SW 1271 (cell line): ENCODE measurements at regions not wholly inside any gene's neighbourhood (a gene's known extent, or its start where the extent isn't known, plus 50 kb on each side); places are given as distances from the start of the nearest gene placed in this dataset.
A peak's percentile ranks its signal among the peaks of the same experiment; 100 is the strongest.

Experiments
- DNase-seq, 2 experiments: peaks; one replicate each; lab custom pipeline; 2025; lab: John Stamatoyannopoulos, UW

DNA sequence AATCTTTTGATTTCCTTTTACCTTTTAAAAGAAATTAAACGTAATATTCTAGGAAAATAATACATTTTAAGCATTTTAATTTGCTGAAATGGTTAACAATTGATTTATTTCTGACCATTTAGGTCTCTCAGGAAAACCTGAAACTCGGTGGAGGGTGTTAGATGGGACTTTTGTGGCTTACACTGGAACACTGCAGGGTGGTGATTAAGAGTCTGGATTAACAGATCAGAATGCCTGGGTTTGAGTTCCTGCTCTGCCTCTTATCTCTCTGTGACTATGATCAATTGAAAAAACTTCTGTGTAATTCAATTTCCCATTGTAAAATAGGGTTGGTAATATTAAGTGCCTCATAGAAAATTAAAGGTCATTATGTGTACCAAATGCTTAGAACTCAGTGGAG lies 168.7 kb downstream of the UBE2E3 start:
- no peak for DNase-seq

DNA sequence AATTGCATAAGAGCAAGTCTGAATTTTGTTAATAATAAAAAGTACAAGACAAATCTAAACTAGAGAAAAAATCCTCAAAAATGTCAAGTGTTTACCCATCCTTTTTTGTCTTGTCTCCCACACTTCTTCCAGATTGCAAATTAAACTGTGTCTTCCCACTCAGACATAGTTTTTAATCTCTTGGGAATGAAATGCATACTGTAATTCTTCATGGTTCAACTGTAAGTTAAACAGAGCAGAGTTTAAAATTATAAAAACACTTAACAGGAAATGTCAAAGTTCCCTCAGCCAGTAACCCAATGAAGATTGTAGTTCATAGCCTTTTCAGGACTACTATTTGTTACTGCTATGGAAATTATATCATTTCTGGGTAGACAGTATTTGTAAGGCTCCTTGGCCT lies 171.8 kb downstream of the UBE2E3 start:
- DNase-seq: no peak

DNA sequence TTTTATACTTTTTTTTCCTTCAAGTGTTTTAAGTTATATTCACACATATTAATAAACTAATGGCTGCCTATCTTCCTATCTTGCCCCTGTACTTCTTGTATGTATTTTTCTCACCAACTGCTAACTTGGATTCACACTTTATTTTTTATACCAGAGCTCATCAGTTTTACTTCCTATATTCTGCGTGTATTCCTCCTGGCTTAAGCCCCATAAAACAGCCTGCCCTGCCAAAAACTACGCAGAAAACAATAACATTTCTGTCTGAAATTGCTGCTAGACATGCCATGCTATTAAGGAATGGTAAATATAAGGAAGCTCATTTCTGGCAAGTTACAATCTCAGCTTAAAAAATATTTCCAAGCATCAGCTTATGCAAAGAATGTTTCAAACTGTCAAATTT lies 172.3 kb downstream of the UBE2E3 start:
- DNase-seq: no peak

DNA sequence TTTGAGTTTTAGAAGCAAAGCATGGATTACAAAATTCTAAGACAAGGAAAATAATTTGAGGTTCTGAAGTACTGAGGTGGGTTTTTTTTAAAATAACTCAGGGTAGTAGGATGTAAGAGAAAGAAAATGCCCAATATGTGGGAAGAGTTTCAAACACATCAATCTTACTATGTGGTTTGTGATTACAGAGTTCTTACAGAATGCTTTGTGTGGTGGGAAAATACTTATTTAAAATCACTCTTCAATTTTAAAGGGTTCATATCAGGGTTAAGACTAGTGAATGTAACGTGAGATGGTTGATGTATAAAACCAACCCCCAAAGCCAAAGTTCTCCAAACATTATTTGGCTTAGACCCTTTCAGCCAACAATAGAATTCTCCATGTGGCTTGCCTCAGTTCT lies 173.5 kb downstream of the UBE2E3 start:
- no peak for DNase-seq

DNA sequence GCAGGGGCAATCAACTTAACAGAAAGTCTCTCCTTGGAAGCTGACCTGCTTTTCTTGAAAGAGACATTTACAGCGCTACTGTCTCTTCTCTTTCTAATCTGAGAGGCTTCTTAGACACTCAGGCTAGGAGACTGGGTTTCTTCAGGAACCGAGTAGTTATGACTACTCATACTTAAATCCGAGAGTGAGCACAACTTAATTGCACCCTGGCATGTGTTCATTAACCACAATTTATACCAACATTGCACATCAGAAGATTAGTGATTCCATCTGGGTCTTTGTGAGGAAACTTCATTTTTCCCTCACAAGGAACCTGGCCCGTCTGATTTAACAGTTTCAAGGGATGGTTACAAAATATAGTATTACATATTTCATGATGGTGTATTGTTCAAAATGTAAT lies 176.9 kb downstream of the UBE2E3 start:
- DNase-seq: no peak

DNA sequence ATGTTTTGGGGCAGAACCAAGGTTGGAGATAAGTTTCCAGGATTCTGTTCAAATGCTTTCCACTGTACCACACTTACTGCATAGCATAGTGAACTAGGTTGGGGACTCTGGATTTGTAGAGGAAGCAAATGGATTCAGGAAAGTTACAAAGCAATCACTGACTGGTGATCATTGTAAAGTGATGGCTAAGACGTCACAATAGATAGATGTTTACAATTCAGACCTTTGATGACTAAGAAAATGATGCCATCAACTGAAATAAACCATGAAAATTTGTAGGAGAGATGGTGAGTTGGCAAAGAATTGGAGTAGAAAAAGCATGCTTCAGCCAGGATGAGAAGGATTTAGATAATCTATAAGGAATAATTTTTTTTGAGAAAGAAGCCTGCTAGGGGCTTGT lies 178.0 kb downstream of the UBE2E3 start:
- no peak for DNase-seq

DNA sequence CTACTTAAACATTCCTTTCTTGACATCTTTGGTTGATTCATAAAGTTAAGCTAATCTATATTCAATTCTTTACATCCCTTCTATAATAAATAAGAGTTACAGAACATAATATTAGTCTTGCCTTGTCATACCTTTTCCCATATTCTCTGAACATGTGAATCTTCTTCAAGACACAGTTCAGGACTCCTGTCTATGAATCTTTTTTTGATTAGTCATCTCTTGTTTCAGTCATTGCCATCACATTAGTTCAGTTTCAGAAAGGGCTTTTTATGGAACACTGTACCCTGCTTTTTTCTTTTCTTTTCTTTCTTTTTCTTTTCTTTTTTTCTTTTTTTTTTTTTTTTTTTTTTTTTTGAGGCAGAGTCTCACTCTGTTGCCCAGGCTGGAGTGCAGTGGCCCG lies 181.2 kb downstream of the UBE2E3 start:
- no peak for DNase-seq

DNA sequence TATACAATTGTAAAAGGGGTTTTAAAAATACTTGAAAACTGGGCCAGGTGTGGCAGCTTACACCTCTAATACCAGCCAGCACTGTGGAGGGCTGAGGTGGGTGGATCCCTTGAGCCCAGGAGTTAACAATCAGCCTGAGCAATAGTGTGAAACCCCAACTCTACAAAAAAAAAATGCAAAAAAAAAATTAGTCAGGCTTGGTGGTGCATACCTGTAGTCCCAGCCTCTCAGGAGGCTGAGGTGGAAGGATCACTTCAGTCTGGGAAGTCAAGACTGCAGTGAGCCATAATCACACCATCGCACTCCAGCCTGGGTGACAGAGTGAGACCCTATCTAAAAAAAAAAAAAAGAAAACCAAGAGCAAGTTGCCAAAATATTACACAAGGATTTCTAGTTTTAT lies 182.7 kb downstream of the UBE2E3 start:
- DNase-seq: no peak

DNA sequence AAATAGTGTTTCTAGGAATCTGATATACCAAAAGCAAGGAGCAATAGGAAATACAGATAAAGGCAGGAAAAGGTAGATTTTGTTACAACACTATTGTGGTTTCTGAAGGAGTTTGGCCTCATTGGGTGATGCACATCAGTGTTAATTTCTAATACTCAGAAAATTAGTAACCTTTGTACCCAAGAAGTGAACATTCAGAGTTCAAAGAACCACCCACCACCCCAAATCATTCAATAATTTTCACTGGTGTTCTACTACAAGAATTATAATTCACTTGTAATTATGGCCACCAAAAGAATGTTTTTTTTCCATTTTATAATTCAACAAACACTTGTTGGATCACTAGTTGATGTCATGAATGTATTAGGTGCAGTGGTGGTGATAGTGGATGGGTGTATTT lies 183.3 kb downstream of the UBE2E3 start:
- DNase-seq: no peak

DNA sequence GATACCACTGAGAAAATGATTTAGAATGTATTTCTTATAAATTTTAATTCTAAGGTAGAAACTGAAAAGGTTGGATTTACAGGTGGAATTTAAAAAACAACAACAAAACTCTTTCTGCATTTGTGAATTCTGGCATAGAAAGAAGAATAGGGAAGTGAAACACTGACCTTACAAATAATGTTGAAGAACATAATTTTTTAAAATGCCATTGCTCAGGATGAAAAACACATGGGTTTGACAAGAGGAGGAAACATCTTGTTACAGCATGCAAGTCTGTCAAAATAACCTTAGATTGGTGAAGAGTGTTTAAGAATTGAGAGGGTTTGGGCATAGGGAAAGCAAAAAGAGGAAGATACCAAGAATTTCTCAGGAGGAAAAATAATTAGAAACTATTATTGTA lies 184.3 kb downstream of the UBE2E3 start:
- DNase-seq: no peak

DNA sequence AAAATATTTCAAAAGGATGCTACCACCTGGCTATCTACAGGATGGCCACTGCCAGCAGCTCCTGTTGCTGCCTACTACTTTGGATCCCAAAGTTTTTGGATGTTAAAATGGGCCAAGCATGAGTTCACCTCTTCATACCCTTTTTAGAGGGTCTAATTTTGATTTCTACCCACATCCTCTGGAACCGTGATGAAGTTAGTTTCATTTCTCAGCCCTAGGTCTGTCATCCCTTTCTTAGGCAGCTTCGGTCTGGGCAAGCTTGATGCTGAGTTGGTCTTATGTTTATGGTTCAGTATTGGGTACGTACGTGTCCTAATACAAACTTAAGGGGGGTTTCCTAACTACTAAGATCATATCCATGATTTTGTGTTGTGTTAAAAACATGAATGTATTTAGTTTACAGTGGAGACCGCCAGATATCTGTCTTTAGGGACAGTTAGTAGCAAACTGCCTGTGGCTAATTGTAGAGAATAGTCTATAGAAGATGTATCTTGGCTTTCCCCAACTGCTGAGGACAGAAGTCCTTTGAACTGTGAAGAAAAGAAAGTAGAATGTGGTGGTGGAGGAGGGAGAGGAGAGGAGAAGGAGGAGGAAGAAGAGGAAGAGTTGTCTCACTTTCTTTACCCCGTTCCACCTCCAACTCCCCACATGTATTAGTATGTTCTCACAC lies 184.9 kb downstream of the UBE2E3 start:
- no peak for DNase-seq

DNA sequence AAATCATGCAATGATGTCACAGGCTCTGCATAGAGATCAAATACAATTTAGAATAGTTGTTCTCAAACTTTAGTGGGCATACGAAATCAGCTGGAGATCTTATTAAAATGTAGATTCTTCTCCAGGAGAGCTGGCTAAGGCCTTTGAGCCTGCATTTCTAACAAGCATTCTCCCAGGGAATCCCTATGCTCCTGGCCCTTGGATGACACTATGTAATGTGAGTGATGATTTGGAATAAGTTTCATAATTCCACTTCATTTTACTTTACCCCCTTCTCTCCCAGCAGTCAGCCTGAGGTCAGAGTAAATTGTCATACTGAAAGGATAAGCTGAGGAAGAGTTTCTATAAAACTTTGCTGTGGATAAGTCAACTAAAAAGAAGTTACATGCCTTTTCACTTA lies 189.1 kb downstream of the UBE2E3 start:
- DNase-seq: no peak

DNA sequence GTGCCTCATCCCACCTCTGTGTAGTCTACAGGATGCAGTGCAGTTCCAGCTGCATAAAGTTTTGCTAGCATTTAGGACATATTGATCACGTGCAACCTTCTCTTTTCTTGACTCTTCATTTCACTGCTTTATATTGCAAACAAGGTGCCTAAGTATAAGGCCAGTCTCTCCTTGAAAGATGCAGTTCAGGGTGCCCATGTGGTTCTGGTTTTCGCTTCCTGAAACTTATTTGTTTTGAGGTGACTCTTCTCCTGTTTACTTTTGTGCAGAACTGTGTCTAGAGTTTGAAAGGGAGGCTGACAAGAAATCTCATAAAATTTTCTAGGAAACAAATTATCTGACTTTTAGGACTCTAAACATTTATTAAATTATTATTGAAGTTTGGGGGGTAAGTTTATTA lies 189.9 kb downstream of the UBE2E3 start:
- DNase-seq: no peak

DNA sequence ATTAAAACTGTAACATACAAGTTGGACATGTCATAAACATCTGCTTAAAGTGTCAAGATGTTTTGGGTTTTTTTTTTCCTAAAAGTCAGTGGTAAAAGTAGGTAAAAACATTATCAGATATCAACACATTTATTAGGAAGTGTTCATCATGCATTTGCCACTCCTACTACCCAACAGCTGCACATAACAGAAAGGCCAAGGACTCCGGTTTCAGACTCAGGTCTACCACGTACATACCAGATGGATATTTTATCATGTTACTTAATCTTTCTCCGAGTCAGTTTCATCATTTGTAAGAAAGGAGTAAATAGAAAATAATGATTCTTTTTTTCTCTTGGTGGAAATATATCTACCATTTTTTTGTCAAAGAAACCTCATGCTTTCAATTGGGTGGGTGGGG lies 192.3 kb downstream of the UBE2E3 start:
- DNase-seq: no peak

DNA sequence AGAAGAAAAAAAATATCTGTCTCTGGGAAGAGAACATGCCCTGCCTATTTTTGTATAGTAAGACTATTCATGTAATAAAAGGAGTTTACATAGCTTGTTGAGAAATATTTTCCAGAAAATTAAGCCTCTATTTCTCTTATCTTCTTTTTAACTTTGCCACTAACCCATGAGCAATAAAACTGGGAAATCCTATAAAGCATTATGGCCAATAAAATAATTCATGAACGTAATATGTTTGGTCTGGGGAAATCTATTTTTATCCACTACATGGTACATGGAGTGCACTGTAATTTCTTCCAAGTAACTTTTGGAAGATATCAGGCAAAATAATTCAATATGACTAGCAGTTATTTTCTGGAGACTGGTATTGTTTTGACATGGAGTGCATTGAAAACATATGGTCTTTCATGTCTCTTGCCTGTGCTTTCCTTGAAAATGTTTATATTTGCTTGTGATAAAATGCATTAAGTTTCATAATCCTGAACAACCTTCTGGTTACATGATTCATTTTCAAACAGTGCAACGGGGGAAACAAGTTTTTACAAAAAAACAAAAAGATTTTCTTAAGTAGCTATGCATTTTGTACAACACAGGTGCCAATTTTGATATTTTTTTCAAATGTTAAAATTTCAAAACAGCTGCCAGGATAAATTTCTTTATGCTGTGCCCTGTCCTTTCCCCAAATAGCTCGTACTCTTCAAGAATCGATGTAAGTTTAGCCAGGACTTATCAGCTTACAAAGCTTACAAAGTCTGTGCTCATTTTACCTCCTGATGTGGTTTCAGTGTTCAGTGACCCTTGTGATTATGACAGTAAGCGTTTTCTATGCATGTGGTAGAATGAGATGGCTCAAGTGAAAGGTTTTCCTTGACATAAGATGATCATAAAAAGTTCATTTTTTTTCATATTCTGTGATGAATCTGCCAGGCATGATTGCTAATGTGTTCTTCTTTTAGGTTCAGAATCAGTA lies 194.5 kb downstream of the UBE2E3 start:
- no peak for DNase-seq

DNA sequence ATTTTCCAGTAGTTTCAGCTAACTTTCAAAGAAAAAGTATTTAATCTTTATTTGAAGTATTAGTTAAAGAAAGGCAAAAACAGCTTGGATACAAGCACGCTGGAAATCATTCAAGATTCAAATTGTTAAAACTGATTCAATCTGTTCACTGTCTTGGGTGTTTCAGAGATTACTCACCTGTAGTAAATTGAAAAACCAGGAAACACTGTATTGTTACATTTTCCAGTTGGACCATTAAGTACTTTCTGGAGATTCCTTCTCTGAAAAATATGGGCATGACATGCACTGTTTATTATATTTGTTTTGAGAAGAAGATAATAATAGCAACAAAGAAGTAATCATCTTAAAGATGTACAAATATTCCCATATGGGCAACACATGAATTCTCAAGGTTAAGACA lies 196.1 kb downstream of the UBE2E3 start:
- DNase-seq: no peak

DNA sequence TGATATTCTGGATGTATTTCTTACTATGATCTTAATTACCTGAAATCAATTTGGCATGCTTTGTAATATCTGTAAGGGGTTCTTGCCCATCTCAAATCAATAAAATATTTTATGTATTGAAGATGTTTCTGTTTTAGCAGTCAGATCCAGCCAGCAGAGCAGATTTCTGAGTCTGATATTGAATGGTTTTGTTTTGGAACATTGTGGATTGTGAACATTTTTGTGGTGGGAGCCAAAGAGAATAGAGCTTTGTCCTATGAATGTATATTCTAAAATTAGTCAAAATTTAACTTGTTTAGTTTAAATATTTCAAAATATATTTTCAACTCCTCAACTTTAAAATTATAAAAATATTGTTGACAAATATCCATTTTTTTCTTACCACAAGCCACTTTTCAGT lies 197.0 kb downstream of the UBE2E3 start:
- DNase-seq: no peak

DNA sequence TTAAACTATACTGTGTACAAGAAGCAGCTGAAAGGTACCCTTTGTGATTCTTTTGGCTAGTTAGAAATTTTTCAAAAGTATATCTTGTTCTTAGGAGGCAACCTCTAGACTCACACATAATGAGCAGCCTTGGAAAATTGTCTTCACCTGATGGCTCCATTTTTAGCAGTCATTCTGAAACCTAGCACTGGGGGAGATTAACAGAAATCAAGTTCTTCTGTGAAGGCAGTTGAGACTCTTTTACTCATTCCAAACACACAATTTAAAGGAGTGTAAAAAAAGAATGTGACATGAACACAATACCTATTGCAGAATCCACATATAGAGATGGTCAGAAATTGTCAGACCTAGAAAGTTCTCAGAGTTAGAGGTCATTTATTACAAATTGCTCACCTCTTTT lies 197.7 kb downstream of the UBE2E3 start:
- DNase-seq: no peak

DNA sequence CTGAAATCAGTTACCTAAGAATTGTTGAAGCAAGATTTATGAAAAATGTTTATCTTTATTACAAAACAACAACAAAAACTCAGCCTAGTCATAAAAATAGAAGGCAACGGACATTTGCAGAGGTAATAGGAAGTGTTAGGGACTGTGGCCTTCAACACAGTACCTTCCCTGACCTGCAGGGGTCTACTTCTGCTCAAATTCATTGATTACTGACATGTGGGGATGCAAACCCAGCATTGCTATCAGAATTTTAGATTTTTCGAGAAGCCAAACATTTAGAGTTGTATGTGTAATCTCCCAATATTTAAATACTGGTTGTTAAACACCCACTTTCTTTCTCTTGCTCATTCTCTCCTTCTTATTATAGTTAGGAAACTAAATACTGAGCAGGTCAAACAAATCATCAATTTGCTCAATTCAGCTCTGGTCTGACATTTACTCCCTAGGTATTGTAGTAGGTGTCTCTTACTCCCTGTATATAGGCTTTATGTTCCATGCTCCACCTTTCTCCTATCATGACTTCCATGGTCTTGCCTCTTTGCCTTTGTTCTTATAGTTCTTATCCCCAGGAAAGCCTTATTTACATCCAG lies 198.5 kb downstream of the UBE2E3 start:
- peak in 1 of 2 experiments; percentile 4 for DNase-seq

DNA sequence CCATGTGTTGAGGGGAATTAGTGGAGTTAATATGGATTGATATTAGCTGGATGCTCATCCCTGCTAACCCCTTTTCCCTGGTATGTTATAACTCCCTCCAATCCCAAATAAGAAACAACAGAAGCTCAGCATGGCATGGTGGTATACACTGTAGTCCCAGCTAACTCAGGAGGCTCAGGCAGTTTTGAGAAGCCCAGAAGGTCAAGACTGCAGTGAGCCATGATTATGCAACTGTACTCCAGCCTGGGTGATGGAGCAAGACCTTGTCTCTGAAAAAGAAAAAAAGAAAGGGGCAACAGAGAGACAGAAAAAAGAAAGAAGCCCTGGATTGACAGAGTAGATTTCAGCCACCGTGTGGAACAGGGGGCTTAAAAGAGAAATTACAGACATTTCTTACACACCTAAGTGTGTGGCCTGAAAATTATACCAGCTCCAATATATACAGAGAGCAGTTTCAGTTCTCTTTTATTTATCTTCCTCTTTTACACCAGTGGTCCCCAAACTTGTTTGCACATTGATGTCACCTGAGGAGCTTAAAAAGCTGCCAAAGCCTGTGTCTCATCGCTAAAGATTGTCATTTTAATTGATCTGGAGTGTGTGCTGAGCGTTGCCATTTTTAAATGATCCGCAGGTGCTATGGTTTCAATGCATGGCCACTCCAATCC lies 203.6 kb downstream of the UBE2E3 start:
- DNase-seq: no peak

DNA sequence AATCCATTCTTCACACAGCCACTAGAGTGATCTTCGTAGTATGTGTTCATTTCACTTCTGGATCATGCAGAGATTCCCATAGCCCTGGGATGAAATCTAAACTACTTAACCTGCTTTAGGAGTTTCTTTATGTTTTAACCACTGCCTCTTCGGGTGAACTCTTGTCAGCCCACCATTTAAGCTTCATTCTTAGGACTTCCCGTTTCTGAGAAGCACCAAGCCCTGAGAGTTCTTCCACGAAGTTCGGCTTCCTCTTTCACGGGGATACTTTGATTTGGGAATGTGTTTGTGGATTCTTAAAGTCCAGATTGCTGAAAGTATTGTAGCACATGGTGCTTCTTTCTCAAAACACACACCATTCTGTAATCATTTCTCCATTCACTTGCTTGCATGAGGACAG lies 205.0 kb downstream of the UBE2E3 start:
- no peak for DNase-seq

DNA sequence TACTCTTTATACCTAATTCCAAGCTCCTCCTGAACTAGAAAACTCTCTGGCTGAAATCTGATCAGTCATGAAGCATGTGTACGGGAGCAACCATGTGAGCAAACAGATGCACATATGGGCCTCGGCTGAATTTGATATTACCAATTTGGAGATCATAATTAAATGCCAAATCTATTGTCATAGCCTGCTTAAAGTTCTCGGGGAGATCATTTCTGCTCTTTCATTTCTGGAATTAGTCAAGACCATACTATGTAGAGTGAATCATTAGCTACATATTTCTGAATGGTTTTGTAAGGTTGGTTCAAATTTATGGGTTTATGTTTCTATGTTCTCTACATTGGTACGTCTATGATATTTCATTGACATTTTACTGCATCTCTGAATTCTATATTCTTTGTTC lies 205.5 kb downstream of the UBE2E3 start:
- no peak for DNase-seq

DNA sequence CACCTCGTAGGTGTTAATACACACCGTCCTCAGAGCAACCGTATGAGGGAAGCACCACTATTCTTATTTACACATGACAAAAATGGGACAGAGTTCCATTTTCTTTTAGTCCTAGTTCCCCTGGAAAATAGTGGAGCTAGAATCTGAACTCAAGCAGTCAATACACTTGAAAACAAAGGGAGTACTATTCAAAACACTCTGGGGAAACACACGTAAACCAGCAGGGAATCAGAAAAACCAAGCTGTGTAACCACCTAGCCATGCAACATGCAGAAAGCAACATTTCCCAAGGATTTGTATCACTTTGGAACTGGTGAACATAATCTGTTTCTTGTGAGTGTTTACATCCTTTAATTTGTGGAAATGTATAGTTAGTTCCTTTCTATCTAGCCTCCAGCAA lies 208.2 kb downstream of the UBE2E3 start:
- DNase-seq: no peak
